SU-DHL-6 (cell line): ENCODE measurements at regions not wholly inside any gene's neighbourhood (a gene's known extent, or its start where the extent isn't known, plus 50 kb on each side); places are given as distances from the start of the nearest gene placed in this dataset.

ENCODE experiments used
- CTCF ChIP-seq: fragments of 200-600 bp; sonication (generic); IDR thresholded peaks from one replicate; pipeline ENCODE4 v1.5.1; 2017; ENCODE audit warnings: antibody characterized with exemption, mild to moderate bottlenecking, low read length, moderate library complexity; ENCODE audit not compliant: insufficient read depth, poor library complexity, severe bottlenecking
- EZH2phosphoT487 ChIP-seq: fragments of 200-600 bp; sonication (generic), shearing (Covaris generic); conservative IDR thresholded peaks from 2 replicates; pipeline ENCODE4 v1.6.1; 2018; ENCODE audit warnings: mild to moderate bottlenecking, antibody characterized with exemption, low read length, moderate library complexity, mixed read lengths

- TF ChIP-seq EZH2phosphoT487 (no peak), CTCF (no peak)
Measured at GRCh38 chr5:26024774-26025173, 1013.6 kb downstream of the CDH9 start.
